ENCODE measurements at regions not wholly inside any gene's neighbourhood (a gene's known extent, or its start where the extent isn't known, plus 50 kb on each side); places are given as distances from the start of the nearest gene placed in this dataset.

GRCh38 chr1:229101011-229101871 lies 169.7 kb upstream of the RAB4A start:
- DNase-seq, result no peak

GRCh38 chr1:229102741-229103391 lies 168.0 kb upstream of the RAB4A start:
- DNase-seq, result no peak

GRCh38 chr1:229104654-229105053 lies 166.3 kb upstream of the RAB4A start:
- DNase-seq, result no peak

GRCh38 chr1:229105109-229105508 lies 165.8 kb upstream of the RAB4A start:
- DNase-seq, result no peak

- DNase-seq, result no peak
Measured at GRCh38 chr1:229105822-229106525, 164.9 kb upstream of the RAB4A start.

- no peak for DNase-seq
Measured at GRCh38 chr1:229106526-229107125, 164.3 kb upstream of the RAB4A start.

GRCh38 chr1:229107304-229107815 lies 163.6 kb upstream of the RAB4A start:
- DNase-seq, result no peak

- no peak for DNase-seq
Measured at GRCh38 chr1:229107972-229108371, 162.9 kb upstream of the RAB4A start.

- no peak for DNase-seq
Measured at GRCh38 chr1:229108598-229109201, 162.2 kb upstream of the RAB4A start.

GRCh38 chr1:229109320-229109761 lies 161.6 kb upstream of the RAB4A start:
- no peak for DNase-seq

- no peak for DNase-seq
Measured at GRCh38 chr1:229110986-229111385, 159.9 kb upstream of the RAB4A start.

- DNase-seq, result no peak
Measured at GRCh38 chr1:229111703-229112319, 159.1 kb upstream of the RAB4A start.

GRCh38 chr1:229112832-229113548 lies 157.9 kb upstream of the RAB4A start:
- no peak for DNase-seq

GRCh38 chr1:229114315-229114714 lies 156.6 kb upstream of the RAB4A start:
- no peak for DNase-seq

GRCh38 chr1:229114850-229115365 lies 156.0 kb upstream of the RAB4A start:
- no peak for DNase-seq

- DNase-seq, result no peak
Measured at GRCh38 chr1:229116114-229116513, 154.8 kb upstream of the RAB4A start.

GRCh38 chr1:229117664-229118300 lies 153.1 kb upstream of the RAB4A start:
- DNase-seq, result no peak

GRCh38 chr1:229118477-229119061 lies 152.3 kb upstream of the RAB4A start:
- no peak for DNase-seq

GRCh38 chr1:229119161-229119560 lies 151.8 kb upstream of the RAB4A start:
- DNase-seq, result no peak

GRCh38 chr1:229119876-229120275 lies 151.0 kb upstream of the RAB4A start:
- DNase-seq, result no peak
